DND-41 (cell line): ENCODE measurements at regions not wholly inside any gene's neighbourhood (a gene's known extent, or its start where the extent isn't known, plus 50 kb on each side); places are given as distances from the start of the nearest gene placed in this dataset.

ENCODE experiments used
- ATAC-seq: fragments of 200-7000 bp; cut with Tn5 transposase; 3 replicates; pipeline ENCODE4 v1.9.1; 2021; ENCODE audit warnings: low read depth; ENCODE audit not compliant: insufficient read depth
- DNase-seq: peaks from one replicate; pipeline ENCODE4 v3.0.0-alpha.2; 2020
- H2AFZ ChIP-seq: 2 replicates; pipeline ENCODE4 v1.6.0; 2012; ENCODE audit warnings: low read depth, low read length
- H3K27ac ChIP-seq: 2 replicates; pipeline ENCODE4 v1.5.1; 2012; ENCODE audit warnings: low read length, inconsistent platforms
- H3K27me3 ChIP-seq: fragments of 200-600 bp; sonication (generic); 2 replicates; pipeline ENCODE4 v1.6.0; 2012; ENCODE audit warnings: low read length, mild to moderate bottlenecking, inconsistent platforms; ENCODE audit not compliant: insufficient read depth, poor library complexity
- H3K36me3 ChIP-seq: 2 replicates; pipeline ENCODE4 v1.5.1; 2012; ENCODE audit warnings: low read length, inconsistent platforms; ENCODE audit not compliant: insufficient read depth
- H3K4me1 ChIP-seq: 2 replicates; pipeline ENCODE4 v1.5.1; 2012; ENCODE audit warnings: mild to moderate bottlenecking, low read length; ENCODE audit not compliant: insufficient read depth
- H3K4me2 ChIP-seq: 2 replicates; pipeline ENCODE4 v1.6.0; 2012; ENCODE audit warnings: mild to moderate bottlenecking, moderate library complexity, low read length, inconsistent platforms; ENCODE audit not compliant: insufficient read depth
- H3K4me3 ChIP-seq, 2 experiments: fragments of 200-600 bp in 1 of 2; shearing (Covaris generic) in 1 of 2; 2 replicates each; pipeline ENCODE4 v1.5.1; 2012 to 2016; ENCODE audit warnings: inconsistent platforms in 2 of 2, low read length in 2 of 2, mild to moderate bottlenecking in 2 of 2, low read depth in 1 of 2, moderate library complexity in 1 of 2
- H3K79me2 ChIP-seq: 2 replicates; pipeline ENCODE4 v1.6.0; 2012; ENCODE audit warnings: low read length, inconsistent platforms; ENCODE audit not compliant: insufficient read depth
- H3K9ac ChIP-seq: 2 replicates; pipeline ENCODE4 v1.6.0; 2012; ENCODE audit warnings: low read depth, mild to moderate bottlenecking, inconsistent platforms, low read length, moderate library complexity
- H3K9me3 ChIP-seq: 2 replicates; pipeline ENCODE4 v1.5.1; 2012; ENCODE audit warnings: low read length, moderate library complexity, mild to moderate bottlenecking, inconsistent platforms; ENCODE audit not compliant: insufficient read depth, severe bottlenecking
- H4K20me1 ChIP-seq: 2 replicates; pipeline ENCODE4 v1.6.0; 2012; ENCODE audit warnings: low read length; ENCODE audit not compliant: insufficient read depth
- EZH2 ChIP-seq: IDR thresholded peaks from 3 replicates; pipeline ENCODE4 v1.6.1; 2012; ENCODE audit warnings: borderline replicate concordance, low read depth, mild to moderate bottlenecking, moderate library complexity, low read length, inconsistent platforms; ENCODE audit not compliant: severe bottlenecking
- TF ChIP-seq, protein P1 (sequence below): IDR thresholded peaks from 2 replicates; pipeline ENCODE4 v1.5.1; 2012; ENCODE audit warnings: borderline replicate concordance, low read length, moderate library complexity, mild to moderate bottlenecking; ENCODE audit not compliant: poor library complexity, severe bottlenecking; ENCODE audit errors: extremely low read depth

DNA sequence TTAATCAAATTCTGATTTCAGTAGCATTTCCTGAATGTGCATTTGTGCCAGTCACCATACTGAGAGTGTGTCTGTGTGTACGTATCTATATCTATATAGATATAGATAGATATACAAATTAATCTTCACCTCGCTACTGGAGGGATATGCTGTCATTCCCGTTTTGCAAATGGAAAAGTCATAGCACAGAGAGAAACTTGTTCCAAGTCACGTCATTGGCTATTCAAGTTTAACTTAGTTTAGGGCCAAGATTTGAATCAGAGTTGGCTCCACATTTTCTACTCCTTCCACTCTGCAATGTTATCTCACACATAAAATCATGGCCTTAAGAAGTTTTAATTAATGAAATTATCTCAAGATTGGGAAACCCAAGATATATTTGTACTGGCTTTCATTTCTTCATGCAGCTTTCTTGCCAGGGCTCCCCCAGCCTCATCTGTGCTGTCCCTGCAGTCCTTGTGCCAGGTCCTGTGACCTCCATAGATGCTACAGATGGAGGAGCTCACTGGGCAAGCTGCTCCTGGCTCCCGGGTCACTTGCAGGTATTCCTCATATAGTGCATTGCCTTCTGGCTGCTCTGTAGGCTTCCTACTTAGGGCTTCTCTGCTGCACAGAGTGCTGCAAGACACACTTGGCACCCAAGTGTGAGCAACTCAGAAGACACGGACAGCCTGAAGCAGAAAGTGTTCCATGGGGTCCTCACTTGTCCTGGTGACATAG is 245.8 kb downstream of the KCNS3 start:
- DNase-seq = no peak
- no peaks in the 10 kb centered on the region for H3K79me2 ChIP-seq
- H2AFZ ChIP-seq = no peak overlapping the region
- ATAC-seq = no peak
- no peak overlapping the region for H3K4me3 ChIP-seq
- H3K4me1 ChIP-seq = no peaks in the 10 kb centered on the region
- TF ChIP-seq, protein P1, sequence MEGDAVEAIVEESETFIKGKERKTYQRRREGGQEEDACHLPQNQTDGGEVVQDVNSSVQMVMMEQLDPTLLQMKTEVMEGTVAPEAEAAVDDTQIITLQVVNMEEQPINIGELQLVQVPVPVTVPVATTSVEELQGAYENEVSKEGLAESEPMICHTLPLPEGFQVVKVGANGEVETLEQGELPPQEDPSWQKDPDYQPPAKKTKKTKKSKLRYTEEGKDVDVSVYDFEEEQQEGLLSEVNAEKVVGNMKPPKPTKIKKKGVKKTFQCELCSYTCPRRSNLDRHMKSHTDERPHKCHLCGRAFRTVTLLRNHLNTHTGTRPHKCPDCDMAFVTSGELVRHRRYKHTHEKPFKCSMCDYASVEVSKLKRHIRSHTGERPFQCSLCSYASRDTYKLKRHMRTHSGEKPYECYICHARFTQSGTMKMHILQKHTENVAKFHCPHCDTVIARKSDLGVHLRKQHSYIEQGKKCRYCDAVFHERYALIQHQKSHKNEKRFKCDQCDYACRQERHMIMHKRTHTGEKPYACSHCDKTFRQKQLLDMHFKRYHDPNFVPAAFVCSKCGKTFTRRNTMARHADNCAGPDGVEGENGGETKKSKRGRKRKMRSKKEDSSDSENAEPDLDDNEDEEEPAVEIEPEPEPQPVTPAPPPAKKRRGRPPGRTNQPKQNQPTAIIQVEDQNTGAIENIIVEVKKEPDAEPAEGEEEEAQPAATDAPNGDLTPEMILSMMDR = no peak
- TF ChIP-seq EZH2 = no peak
- H4K20me1 ChIP-seq = no peaks in the 10 kb centered on the region
- no peaks in the 10 kb centered on the region for H3K9me3 ChIP-seq
- no peak overlapping the region for H3K27ac ChIP-seq
- H3K27me3 ChIP-seq = no peaks in the 10 kb centered on the region
- H3K36me3 ChIP-seq = no peaks in the 10 kb centered on the region
- H3K9ac ChIP-seq = no peak overlapping the region
- H3K4me2 ChIP-seq = no peak overlapping the region

DNA sequence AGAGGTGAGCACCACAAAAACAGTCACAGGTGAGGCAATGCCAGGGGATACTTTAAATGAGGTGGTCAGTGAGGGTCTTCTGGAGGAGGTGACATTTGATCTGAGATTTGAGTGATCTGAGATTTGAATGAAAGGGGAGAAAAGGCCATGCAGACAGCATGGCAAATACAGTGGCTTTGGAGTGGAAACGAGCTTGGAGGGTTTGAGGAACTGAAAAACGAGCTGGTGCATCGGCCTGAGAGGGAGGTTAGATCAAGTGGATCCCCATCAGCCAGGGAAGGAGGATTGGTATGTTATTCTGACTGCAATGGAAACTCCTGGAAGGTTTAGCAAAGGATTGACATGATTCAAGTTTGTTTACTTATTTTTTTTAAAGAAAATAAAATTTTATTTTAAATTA is 245.1 kb downstream of the KCNS3 start:
- H2AFZ ChIP-seq = no peak overlapping the region
- no peak overlapping the region for H3K27ac ChIP-seq
- H3K36me3 ChIP-seq = no peaks in the 10 kb centered on the region
- no peaks in the 10 kb centered on the region for H4K20me1 ChIP-seq
- no peaks in the 10 kb centered on the region for H3K4me1 ChIP-seq
- ATAC-seq = no peak
- no peak overlapping the region for H3K9ac ChIP-seq
- no peak for DNase-seq
- TF ChIP-seq, protein P1 = no peak
- TF ChIP-seq EZH2 = no peak
- no peaks in the 10 kb centered on the region for H3K9me3 ChIP-seq
- no peak overlapping the region for H3K4me2 ChIP-seq
- H3K4me3 ChIP-seq = no peak overlapping the region
- H3K27me3 ChIP-seq = no peaks in the 10 kb centered on the region
- H3K79me2 ChIP-seq = no peaks in the 10 kb centered on the region

GRCh38 chr2:18123211-18123570 is 244.7 kb downstream of the KCNS3 start:
- Histone ChIP-seq H3K4me2 (no peak overlapping the region), H3K4me1 (no peaks in the 10 kb centered on the region), H3K27me3 (no peaks in the 10 kb centered on the region), H2AFZ (no peak overlapping the region), H3K9ac (no peak overlapping the region), H3K27ac (no peak overlapping the region), H3K79me2 (no peaks in the 10 kb centered on the region), H3K36me3 (no peaks in the 10 kb centered on the region), H3K4me3 (no peak overlapping the region), H3K9me3 (no peaks in the 10 kb centered on the region), H4K20me1 (no peaks in the 10 kb centered on the region)
- TF ChIP-seq, protein P1 = no peak
- no peak for TF ChIP-seq EZH2
- DNase-seq = no peak
- no peak for ATAC-seq
